ENCODE measurements at regions not wholly inside any gene's neighbourhood (a gene's known extent, or its start where the extent isn't known, plus 50 kb on each side); places are given as distances from the start of the nearest gene placed in this dataset.

DNA sequence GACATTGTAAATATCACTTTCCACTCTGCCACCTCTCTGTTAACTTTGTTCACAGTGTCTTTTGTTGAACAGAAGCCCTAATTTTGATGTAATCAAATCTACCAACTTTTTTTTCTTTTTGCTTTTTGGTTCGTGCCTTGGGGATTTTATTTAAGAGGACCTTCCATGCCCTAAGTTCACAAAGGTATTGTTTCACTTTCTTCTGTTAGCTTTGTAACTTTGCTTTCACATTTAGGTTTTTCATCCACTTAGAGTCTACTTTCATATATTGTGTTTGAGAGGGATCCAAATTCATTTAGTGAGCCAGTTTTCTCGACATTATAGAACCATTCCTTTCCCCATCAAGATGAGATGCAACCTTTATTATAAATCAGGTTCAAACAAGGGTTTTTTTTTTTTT is 275.7 kb upstream of the CRY1 start:
- no peak for DNase-seq
- WGBS, 2 donors: 87% methylated on average over 2 of the region's 2 CpGs
- TF ChIP-seq, protein P1, sequence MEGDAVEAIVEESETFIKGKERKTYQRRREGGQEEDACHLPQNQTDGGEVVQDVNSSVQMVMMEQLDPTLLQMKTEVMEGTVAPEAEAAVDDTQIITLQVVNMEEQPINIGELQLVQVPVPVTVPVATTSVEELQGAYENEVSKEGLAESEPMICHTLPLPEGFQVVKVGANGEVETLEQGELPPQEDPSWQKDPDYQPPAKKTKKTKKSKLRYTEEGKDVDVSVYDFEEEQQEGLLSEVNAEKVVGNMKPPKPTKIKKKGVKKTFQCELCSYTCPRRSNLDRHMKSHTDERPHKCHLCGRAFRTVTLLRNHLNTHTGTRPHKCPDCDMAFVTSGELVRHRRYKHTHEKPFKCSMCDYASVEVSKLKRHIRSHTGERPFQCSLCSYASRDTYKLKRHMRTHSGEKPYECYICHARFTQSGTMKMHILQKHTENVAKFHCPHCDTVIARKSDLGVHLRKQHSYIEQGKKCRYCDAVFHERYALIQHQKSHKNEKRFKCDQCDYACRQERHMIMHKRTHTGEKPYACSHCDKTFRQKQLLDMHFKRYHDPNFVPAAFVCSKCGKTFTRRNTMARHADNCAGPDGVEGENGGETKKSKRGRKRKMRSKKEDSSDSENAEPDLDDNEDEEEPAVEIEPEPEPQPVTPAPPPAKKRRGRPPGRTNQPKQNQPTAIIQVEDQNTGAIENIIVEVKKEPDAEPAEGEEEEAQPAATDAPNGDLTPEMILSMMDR (IDR thresholded peaks at IDR 0.05): no peak
- no peak for TF ChIP-seq POLR2A (IDR thresholded peaks at IDR 0.05)
- intact Hi-C loops (cut with DNase I; ENCODE audit: low total_unique reads): no loop called here
- Histone ChIP-seq H3K27me3 (no peaks in the 10 kb centered on the region), H3K4me3 (no peak overlapping the region), H3K4me1 (no peaks in the 10 kb centered on the region), H3K9me3 (no peaks in the 10 kb centered on the region), H3K36me3 (ENCODE audit: low read depth, missing control alignments) (no peaks in the 10 kb centered on the region), H3K27ac (no peak overlapping the region)

DNA sequence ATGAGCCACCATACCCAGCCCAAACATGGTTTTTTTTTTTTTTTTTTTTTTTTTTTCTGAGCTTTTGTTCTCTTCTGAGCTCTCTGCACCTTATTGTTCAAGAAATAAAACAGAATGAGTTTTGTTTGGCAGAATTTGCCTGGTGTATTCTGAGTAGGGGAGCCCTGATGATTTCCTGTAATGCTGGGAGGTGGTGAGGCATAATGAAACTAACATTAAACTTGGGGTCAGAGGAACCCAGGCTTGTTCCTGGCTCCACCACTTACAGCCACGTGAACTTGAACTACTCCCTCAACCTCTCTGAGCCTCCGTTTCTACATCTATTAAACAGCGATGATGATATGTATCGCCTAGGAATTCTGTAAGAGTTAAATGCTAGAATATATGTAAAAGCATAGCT is 276.3 kb upstream of the CRY1 start:
- intact Hi-C loops (cut with DNase I; ENCODE audit: low total_unique reads): no loop called here
- no peaks in the 10 kb centered on the region for H3K4me1 ChIP-seq
- H3K27me3 ChIP-seq: no peaks in the 10 kb centered on the region
- H3K4me3 ChIP-seq: no peak overlapping the region
- no peak for TF ChIP-seq POLR2A (IDR thresholded peaks at IDR 0.05)
- H3K36me3 ChIP-seq (ENCODE audit: low read depth, missing control alignments): no peaks in the 10 kb centered on the region
- no peak for DNase-seq
- H3K27ac ChIP-seq: no peak overlapping the region
- H3K9me3 ChIP-seq: no peaks in the 10 kb centered on the region
- 86 to 90% methylated on average over 4 of the region's 4 CpGs for WGBS, 2 donors

DNA sequence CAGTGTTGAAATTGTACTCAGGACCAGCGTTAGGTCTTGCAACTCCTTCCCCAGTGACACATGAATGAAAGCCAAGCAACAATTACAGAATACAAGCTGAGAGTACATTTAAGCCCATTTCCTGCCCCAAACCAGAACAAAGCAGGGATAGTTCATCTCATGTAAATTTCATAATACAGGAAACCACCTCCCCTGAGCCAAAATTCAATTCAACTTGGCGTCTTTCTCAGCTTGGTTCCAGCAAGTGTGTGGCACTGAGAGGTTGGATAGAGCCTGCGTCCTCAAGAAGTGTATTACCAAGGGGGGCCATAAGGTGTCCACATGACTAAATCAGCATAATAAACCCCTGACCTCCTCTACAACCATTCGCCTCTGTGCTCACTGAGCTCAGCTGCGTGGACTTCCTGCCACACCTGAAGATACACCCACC is 278.9 kb upstream of the CRY1 start:
- intact Hi-C loops (cut with DNase I; ENCODE audit: low total_unique reads): no loop called here
- no peaks in the 10 kb centered on the region for H3K9me3 ChIP-seq
- no peaks in the 10 kb centered on the region for H3K4me1 ChIP-seq
- no peaks in the 10 kb centered on the region for H3K27me3 ChIP-seq
- no peaks in the 10 kb centered on the region for H3K36me3 ChIP-seq (ENCODE audit: low read depth, missing control alignments)
- WGBS, 2 donors: 72 to 79% methylated on average over 5 of the region's 5 CpGs
- no peak for DNase-seq
- H3K27ac ChIP-seq: no peak overlapping the region
- no peak for TF ChIP-seq POLR2A (IDR thresholded peaks at IDR 0.05)
- TF ChIP-seq, protein P1 (IDR thresholded peaks at IDR 0.05): no peak
- H3K4me3 ChIP-seq: no peak overlapping the region

DNA sequence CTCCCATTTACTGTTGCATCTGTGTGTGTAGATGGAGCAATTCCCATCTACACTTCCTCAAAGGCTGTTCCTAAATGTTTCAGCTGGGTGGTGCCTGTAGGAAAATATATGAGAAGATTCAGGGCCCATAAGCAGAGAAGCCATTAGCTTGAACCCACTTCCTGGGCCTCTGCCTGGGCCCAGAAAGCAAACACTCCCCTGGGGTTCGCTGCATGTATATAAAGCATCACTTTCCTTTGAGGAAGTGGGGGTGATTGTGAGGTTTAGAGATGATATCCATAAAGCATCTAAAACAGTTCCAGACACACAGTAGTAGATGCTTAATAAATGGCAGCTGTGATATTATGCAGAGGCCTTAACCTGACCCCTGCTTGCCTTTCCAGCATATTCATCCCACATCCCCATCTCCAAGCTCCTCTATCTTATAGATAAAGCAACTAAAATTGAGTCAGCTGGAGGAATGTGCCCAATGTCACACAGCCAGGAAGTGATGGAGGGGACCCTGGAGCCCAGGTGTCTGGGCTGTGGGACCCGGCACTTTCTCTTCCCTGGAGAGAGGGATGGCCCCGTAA is 280.0 kb upstream of the CRY1 start:
- Histone ChIP-seq H3K9me3 (no peaks in the 10 kb centered on the region), H3K27me3 (no peaks in the 10 kb centered on the region), H3K27ac (no peak overlapping the region), H3K36me3 (ENCODE audit: low read depth, missing control alignments) (no peaks in the 10 kb centered on the region), H3K4me1 (no peaks in the 10 kb centered on the region), H3K4me3 (no peak overlapping the region)
- intact Hi-C loops (cut with DNase I; ENCODE audit: low total_unique reads): no loop called here
- TF ChIP-seq, protein P1 (IDR thresholded peaks at IDR 0.05): no peak
- TF ChIP-seq POLR2A (IDR thresholded peaks at IDR 0.05): no peak
- no peak for DNase-seq
- WGBS, 2 donors: 77 to 83% methylated on average over 3 of the region's 3 CpGs

DNA sequence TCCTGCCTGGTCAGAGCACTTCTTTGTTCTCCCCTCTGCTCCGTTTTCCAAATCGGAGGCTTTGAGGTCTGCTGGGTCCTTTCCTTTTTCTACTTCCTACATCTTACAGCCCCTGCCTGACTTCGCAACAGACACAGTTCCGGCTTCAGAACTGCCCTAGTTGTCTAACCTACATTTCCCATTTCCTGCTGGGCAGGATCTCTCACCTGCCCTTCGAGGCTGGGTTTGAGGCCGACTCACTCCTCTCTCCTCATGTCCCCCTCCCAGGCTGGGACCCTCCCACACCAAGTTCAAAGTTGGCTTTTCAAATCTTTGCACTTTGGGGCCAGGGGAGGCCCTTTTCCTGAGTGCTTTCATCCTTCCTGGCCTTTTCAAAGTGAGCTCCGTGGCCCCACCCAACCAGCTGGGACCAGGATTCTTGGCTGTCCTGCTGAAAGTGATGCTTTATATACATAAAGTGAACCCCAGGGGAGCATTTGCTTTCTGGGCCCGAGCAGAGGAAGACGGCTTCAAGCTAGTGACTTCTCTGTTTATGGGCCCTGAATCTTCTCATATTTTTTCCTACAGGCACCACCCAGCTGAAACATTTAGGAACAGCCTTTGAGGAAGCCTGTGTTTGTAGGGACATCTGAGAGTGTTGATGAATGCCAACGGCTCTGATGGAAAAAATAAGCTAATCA is 281.0 kb upstream of the CRY1 start:
- Histone ChIP-seq H3K36me3 (ENCODE audit: low read depth, missing control alignments) (no peaks in the 10 kb centered on the region), H3K27me3 (no peaks in the 10 kb centered on the region), H3K4me1 (no peaks in the 10 kb centered on the region), H3K9me3 (no peaks in the 10 kb centered on the region), H3K4me3 (no peak overlapping the region), H3K27ac (no peak overlapping the region)
- intact Hi-C loops (cut with DNase I; ENCODE audit: low total_unique reads): no loop called here
- no peak for TF ChIP-seq POLR2A (IDR thresholded peaks at IDR 0.05)
- no peak for DNase-seq
- 40 to 47% methylated on average over 10 of the region's 10 CpGs for WGBS, 2 donors

DNA sequence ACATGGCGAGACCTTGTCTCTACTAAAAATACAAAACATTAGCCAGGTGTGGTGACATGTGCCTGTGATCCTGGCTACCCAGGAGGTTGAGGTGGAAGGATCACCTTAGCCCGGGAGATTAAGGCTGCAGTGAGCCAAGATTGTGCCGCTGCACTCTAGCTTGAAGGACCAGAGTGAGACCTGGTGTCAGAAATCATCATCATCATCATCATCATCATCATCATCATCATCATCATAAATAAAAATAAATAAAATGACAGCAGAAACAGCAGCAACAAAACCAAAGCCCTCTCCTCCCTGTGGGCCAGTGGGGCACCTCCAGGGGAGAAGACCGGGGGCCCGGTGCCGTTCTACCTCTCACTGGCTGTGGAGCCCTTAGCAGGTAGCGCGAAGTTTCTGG is 281.9 kb upstream of the CRY1 start:
- 96 to 98% methylated on average over 7 to 8 of the region's 8 CpGs for WGBS, 2 donors
- intact Hi-C loops (cut with DNase I; ENCODE audit: low total_unique reads): no loop called here
- Histone ChIP-seq H3K36me3 (ENCODE audit: low read depth, missing control alignments) (no peaks in the 10 kb centered on the region), H3K27ac (no peak overlapping the region), H3K4me3 (no peak overlapping the region), H3K4me1 (no peaks in the 10 kb centered on the region), H3K9me3 (no peaks in the 10 kb centered on the region), H3K27me3 (no peaks in the 10 kb centered on the region)
- DNase-seq: no peak
- no peak for TF ChIP-seq POLR2A (IDR thresholded peaks at IDR 0.05)

Data from testis (tissue), 2 donors.